GM21717 (cell line): ENCODE measurements at regions not wholly inside any gene's neighbourhood (a gene's known extent, or its start where the extent isn't known, plus 50 kb on each side); places are given as distances from the start of the nearest gene placed in this dataset.

Experiments used
- ATAC-seq: cut with Tn5 transposase; IDR thresholded peaks from one replicate; pipeline ENCODE4 v1.9.1; 2021; ENCODE audit warnings: mild to moderate bottlenecking, moderate library complexity; ENCODE audit not compliant: unreplicated experiment

DNA sequence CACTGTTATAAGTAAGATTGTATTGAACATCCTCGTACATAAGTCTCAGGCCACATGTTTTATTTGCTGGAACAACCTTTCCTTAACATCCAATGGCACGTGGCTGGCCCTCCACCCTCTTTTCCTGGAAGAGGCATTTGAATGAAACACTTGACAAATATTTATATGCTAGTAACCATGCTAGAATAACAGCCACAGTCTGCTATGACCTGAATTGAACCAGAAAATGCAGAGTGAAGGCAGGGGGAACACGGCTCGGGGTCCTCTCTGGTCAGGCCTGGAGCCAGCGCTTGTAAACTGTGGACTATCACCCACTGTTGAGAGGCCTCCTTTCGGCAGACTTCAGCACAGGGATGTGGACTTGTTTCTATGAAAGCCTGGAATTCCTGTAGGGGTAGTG is 198.2 kb upstream of the COPS8 start:
- no peak for ATAC-seq

DNA sequence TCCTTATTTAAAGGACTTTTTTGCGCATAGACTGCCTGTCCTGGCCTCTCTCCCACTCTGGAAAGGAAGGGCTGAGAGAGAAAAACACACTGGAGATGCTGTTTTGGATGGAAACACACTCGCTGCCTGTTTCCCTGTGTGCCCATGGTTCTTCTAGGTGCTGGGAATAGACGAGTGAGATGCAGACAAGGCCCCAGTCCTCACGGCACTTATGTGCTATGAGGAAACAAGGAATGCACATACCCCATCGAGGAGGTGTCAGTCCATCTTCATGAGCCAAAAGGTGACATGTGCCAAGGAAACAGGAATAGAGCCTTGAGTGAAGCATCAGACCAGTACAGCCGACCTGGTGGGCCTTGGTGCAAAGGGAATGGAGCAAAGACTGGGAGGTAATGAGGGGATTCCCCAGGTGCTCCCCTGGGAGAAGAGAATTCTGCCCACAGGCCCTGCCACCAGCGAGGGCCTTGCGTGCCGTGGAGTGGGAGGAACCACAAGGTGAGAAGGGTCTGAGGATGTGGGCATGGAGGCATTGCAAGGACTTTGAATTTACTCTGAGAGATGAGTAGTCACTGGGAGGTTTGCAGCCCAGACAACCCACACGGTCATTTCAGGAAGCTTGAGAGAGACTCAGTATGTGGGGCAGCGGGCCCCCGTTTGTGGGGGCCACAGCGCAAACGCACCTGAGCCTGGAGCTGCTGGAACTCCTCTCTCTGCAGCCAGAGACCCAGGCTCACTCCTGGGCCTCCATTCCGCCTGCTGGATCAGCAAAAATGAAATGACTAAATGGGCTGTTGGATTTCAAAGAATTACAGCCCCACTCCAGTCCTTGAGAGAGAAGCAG is 197.5 kb upstream of the COPS8 start:
- ATAC-seq, result no peak

DNA sequence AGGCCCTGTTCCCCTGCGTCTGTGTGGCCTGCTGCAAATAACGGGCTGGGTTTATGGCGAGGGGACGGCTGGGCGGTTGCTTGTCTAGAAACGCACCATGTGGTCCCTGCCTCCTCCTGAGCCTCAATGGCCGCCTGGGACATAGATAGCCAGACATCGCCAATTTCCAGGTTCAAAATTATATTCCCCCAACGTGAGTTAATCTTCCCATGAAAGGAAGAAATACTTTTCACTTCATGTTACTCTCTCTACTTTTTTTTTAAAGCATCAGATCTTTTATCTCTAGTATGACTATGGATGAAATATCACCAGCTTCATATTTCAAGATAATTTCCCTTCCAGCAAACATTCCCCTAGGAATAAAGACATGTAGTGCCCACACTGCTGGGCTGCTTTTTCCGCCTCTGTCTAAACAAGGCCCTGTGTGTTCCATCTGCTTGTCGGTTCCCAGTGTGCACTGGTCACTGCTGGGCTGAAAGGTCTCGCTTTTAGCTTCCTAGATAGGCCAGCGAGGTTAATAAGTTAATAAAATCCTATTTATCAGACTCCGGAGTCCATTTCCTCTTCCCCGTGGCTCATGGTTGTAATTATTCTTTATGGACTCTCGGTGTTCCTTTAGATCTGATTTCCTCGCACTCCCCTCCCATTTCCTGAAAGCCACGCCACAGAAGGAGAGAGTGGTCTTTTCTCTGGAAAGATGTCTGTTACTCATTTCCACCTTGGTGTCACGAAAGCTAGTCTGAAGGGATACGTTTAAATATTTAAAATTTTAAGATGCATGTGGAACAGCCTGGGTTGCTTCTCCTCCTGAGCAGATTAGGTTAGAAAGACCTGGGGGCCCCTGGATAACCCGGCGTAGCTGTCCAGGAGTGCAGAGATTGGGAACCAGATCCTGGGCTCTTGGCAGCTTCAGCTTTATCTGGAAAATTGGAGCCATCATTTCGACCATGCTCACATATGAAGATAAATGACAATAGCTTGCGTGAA is 196.6 kb upstream of the COPS8 start:
- ATAC-seq, result no peak

DNA sequence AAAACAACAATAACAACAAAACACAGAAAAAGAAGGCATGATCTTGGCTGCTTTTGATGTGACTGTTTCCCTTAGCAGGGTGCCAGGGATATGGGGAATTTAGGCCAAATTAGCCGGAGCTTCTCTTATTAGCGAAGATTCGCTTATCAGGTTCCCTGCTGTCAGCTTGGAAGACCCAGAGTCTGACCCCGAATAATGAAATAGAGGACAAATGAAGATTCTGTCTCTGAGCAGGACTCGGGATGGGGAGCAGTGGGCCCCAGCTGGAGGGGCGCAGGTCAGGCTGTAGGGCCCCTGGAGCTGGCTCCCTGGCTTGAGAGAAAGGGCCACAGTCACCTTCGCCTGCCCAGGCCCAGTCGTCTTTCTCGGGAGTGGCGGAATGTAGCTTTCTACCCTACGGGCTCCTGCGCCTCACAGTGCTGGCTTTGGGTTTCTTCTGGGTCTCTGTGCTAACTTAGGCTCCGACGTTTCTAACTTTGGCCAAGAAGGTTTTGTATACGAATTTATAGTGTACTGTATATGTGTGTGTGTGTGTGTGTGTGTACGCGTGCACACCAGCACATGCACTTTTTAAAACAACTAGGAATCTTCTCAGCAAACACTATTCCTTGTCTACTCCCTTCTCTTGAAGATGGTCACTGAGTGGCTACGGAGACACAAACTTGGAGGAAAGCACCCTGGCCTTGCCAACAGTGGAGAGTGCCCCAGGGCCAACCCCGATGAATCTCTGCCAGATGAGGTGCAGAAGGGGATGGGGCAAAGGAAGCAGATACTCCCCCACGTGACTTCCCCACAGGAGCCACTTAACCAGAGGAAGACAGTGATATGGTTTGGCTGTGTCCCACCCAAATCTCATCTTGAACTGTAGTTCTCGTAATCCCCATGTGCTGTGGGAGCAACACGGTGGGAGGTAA is 195.6 kb upstream of the COPS8 start:
- no peak for ATAC-seq

DNA sequence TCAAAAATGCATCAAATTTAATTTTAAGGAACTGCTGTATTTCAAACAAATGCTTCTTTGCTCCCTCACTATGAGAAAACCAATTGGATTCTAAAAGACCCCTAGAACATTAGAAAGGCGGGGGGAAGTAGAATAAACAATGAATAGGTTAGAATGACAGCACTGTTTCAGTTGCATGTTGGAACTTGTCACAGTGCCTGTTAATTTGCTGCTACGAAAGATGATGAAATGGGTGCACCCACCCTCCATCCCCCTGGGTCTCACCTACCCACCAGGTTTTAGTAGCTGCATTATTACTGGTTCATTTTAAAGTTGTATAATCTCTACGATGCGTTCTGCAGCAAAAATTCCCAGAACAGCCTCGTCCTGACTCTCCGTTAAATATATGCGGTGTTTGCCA is 193.0 kb upstream of the COPS8 start:
- no peak for ATAC-seq

DNA sequence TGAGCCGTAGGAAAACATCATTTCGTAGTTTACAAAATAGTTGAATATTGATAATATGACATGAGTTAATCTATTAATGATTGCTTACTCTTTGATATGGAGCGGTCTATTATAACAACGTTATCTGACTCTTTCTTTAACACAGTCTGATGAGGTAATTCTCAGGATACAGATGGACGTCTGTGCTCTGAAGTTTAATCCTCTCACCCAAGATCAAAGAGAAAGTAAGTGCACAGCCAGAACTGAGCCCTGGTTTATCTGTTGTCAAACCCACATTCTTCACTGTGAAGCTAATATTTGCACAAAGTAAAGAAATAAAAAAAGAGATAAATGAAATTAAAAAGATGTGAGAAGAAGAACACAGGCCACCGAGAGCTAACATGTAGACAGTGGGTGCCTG is 190.9 kb upstream of the COPS8 start:
- no peak for ATAC-seq

DNA sequence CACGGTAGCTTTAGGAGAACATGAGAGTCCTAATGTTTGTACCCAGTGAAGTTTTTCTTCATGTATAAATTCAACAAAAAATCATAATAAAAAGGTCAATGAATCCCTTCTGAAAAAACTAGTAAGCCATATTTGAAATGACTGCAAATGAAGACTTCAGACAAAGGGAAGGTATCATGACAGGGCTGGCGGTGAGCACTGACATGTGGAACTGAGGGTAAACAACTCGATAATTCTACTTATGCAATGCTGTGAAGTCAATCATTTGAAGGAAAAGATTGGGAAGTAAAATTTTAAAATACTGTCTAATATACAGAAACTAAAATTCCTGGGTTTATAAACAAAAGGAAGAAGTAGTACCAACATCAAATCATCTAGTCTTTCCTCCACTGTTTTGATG is 190.2 kb upstream of the COPS8 start:
- ATAC-seq, result no peak

DNA sequence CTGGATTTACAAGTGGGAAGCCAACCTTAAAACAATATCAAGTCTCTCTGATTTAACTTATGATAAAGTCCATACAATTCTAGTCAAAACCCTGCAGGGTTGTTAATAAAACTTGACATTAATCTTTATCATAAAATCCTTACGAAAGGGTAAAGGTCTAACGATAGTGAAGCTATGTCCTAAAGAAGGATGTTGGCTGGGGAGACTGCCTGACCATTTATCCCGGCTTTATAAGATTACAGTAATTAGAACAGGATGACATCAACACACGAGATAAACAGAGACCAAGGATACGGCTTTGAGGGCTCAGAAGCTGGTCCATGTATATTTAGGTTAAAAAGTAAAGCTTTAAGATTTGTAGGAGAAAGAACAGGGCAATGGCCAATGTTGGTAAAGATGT is 189.0 kb upstream of the COPS8 start:
- ATAC-seq, result no peak

DNA sequence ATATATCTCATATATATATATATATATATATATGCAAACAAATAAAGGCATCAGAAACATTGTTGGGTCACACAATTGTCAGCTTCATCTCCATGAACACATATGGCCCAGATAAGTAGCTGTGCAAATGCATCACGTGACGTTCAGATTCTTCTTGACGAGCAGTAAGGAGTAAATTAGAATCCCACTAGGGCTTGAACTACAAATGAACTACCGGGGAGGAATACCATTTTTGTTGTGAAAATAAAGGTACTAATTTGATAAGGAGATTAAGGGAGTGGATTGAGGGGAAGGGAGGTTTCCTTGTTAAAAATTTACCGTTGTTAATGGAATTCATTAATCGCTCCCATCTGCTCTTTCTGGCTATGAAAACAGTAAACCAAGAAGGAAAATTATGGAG is 186.5 kb upstream of the COPS8 start:
- no peak for ATAC-seq

DNA sequence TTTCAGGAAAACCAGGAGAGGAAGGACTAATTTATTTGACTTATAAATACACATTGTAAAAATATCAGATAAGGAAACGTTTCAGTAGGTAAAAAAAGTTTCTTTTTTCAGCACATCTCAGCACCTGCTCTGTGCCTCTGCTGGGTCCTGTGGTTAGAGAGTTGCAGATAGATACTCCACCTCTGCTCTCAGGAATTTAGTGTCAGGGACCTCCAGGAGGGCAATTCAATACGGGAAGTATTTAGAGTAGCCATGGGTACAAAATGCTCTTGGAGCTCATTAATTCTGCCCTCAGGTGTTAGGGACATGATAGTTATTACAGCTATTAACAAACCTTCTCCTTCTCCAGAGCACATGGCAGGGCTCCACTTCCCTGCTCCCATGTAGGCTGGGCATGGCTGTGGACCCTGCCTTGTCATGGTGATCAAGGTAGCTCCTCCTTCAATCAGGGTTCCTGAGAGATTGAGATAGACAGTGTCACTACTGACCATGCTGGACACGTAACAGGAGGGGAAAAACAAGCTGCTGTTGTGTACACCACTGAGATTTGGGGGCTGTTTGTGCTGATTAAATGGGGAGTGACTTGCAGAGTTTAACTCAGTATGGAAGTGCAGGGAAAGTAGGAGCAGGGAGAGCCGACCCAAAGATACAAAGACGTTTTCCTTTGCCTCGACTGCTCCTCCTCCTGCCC is 185.6 kb upstream of the COPS8 start:
- no peak for ATAC-seq

DNA sequence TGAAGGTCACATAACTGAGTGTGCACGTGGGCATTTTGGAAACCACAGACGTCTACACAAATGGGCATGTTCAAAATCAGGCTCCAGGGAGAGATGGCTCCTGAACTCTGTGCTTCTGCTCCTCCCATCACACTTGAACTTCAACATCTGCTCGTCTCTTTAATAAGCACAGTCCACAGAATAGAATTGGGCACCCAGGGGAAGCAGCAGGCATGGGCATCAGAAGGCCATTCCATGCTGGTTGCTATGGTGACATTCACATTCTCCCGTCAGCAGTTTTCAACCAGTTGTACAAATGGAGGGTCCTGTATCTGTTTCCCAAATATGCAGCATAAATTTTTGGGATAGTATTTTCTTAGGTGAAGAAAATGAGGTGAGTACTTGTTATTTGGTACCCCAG is 183.7 kb upstream of the COPS8 start:
- ATAC-seq, result no peak

DNA sequence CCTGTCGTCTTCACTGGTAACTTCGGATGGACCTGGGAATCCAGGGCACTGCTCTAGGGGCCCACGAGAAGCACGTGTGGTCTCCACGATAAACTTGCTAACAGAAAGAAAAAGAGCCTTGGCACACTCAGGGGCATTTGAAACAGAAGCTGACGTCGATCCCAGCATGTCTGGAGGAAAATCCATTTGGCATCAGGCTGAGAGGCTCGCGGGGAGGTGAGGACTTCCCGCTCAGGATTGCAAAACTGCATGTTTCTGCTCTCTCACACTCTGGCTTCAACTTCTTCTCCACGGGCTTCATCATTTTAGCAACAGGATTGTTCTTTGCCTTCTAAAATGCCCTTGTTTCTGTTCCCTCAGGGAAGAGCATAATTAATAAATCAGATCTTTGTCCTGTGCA is 181.7 kb upstream of the COPS8 start:
- ATAC-seq, result no peak

DNA sequence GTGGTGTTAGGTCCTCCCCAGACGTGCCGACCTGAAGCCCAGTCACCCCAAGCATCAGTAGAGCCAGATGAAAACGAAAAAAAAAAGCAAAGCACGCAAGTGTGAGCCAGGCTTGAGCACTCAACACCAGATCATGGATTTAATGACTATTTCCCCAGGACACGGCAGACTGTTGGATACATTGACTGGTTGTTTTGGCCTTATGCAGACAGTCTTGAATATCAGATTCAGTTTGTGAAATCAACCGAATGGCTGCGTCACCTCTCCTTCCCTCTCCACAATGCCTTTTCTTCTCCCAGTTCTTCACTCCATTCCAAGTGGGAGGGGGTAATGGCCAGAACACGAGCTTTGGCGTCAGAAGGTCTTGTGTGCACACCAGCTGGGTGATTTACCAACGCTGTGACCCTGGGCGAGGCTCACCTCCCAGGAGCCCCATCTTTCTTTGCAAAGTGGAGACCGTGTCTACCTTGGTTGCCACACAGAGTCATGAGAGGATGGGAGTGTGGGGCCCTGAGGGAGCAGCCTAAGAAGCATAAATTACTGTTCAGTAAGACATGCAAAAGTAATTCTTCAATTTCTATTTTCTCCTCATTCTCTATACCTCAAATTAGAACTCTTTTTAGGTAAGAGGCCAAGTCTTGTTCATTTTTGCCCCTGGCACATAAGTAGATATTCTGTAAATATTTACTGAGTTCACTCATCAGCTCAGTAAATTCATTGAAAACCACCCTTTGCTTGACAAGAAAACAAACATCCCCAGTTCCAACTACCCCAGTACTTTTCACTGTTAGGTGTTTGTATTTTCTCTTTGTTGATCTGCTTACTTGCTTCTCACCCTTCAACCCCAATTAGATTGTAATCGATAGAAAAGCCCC is 181.1 kb upstream of the COPS8 start:
- ATAC-seq, result no peak

DNA sequence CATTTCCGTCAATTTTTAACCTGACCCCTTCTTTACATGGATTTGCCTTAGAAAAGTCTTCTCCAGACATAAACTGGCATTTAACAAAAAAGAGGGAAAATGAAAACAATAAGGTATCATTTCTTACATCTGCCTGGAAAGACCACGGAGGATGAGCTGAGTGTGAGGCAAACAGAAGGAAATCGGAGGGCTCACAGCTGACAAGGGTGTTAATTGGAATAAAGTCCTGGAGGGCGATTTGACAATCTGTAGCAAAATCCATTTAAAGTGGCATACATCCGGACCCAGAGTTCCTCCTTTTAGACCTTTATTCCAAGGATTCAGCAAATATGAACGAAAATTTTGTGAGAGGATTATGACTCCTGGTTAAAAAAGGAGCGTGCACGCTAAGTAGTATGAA is 179.7 kb upstream of the COPS8 start:
- ATAC-seq, result no peak

DNA sequence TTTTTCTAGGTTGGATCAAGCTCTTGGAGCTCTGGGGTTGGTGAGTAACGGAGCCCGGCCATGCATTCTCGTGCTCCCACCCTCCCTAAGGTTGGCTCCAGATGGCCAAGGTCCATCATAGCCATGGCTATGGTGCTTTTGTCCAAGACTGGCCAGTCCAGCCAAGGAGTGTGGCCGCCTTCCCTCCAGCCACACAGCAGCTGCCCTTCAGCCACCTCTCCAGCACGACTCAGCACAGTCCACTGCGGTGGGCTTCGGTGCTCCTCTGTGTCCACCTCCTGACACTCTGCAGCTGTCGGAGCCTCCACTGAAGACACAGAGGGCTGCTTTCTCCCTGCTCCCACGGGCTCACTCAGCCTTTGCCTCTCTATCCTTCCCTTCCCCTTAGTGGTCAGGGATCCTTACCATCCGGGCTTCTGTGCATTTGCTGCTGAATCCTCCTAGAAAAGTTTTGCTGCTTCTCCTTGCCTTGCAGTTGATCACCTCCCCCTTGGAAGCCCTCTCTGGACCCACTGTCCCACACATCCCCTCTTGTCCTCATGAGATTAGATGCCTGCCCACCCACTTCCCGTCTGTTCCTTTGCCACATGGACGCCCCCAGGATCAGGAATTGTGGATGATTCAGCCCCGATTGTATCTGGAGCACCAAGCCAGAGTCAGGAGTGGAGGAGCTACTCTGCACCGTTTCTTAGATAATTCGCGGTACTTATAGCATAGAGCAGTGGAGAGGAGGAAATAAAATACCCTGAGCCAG is 177.1 kb upstream of the COPS8 start:
- ATAC-seq, result no peak

DNA sequence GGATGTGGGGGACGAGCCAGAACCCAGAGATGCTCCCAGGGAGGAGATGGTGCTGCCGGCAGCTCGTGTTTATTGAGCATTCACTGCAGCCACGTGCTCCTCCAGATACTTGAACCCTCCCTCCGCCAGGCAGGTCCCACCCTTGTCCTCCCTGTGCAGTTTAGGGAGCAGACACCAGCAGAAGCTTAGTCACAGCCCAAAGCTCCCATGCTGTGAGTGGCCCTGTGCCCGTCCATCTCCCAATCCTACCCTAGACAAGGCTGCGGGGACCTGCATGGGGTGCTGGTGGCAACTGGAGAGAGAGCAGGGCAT is 176.5 kb upstream of the COPS8 start:
- no peak for ATAC-seq

DNA sequence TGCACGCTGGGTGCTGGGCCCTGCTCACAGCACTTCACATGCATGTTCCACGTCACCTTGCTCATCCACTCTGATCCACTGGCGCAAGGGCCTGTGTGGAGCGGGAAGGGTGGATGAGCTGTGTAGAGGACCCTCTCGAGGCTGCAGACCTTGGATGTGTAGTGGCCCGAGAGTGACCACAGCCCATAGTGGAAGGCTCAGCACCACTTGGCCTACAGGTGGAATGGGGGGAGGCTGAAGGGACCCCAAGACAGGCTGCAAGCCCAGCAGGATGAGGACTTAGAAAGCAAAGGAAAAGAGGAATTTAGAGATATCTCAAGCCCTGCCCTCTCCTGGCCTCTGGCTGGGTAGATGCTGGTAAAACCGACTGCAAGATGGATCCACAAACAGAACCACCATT is 175.9 kb upstream of the COPS8 start:
- no peak for ATAC-seq

DNA sequence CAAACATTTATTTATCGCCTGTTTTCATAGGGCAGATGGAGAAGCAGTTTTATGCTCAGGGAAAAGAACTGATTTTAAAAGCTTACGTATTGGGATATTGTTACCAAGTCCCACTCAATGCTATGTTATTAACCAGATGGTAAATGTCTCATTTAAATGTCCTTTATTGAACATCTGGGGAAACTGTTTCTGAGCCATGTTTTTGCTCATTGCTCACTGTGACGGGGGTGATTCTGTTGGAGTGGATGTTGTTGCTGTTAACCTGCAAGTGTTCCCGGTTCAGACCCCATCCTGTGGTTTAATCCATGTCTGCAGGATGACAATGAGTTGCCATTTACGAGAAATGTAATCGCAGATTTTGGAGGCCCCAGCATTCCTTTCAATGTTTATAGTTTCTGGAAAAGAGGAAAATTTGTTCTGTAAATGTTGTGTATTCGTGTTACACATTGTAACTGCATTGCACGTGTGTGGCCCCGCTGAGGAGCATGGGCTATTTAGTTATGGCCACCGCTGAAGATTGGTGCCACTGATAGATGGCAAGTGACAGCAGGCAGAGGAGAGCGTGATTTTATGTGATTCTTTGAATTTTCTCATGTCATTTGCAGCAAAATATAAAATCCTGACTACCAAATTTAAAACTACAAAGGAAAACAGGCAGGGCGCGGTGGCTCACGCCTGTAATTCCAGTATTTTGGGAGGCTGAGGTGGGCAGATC is 174.8 kb upstream of the COPS8 start:
- ATAC-seq, result no peak
